H1 (cell line): ENCODE measurements at regions not wholly inside any gene's neighbourhood (a gene's known extent, or its start where the extent isn't known, plus 50 kb on each side); places are given as distances from the start of the nearest gene placed in this dataset.
A peak's percentile ranks its signal among the peaks of the same experiment; 100 is the strongest.

Experiments
- CTCF ChIA-PET: fragments of 300-600 bp; sonication (Branson Sonifier 250); formaldehyde crosslinking; loops from one replicate; lab custom pipeline; 2021; ENCODE audit not compliant: partially characterized antibody; lab: Charles Lee
- POLR2A ChIA-PET: fragments of 300-600 bp; sonication (Branson Sonifier 250); formaldehyde crosslinking; loops from one replicate; lab custom pipeline; 2021; ENCODE audit warnings: inconsistent platforms; ENCODE audit not compliant: partially characterized antibody; lab: Charles Lee
- DNase-seq, 2 experiments: peaks; one replicate each; pipeline versions ENCODE4 v3.0.0 to v3.0.0-alpha.2; 2010 to 2022; ENCODE audit warnings: low spot score in 2 of 2, low read depth in 1 of 2, mixed read lengths in 1 of 2
- FAIRE-seq: peaks from 2 replicates; lab custom pipeline; 2011; peaks lifted over from hg19 to GRCh38; lab: Jason Lieb, UNC
- H2AFZ ChIP-seq: 2 replicates; pipeline ENCODE4 v1.8.1; 2012; ENCODE audit warnings: low read length, inconsistent platforms
- H2AK5ac ChIP-seq: 2 replicates; pipeline ENCODE4 v1.6.1; 2013; ENCODE audit warnings: low read depth, low read length
- H2BK120ac ChIP-seq: replicated peaks from 2 replicates; pipeline ENCODE3; 2013; ENCODE audit warnings: low read depth, low read length, inconsistent platforms
- H2BK12ac ChIP-seq: 2 replicates; pipeline ENCODE4 v1.6.1; 2013; ENCODE audit warnings: low read depth, low read length
- H2BK15ac ChIP-seq: 2 replicates; pipeline ENCODE4 v1.6.1; 2013; ENCODE audit warnings: low read length
- H2BK20ac ChIP-seq: 2 replicates; pipeline ENCODE4 v1.6.1; 2013; ENCODE audit warnings: low read length
- H2BK5ac ChIP-seq: 2 replicates; pipeline ENCODE4 v1.6.1; 2013; ENCODE audit warnings: low read depth, low read length
- H3K14ac ChIP-seq: 2 replicates; pipeline ENCODE4 v1.6.1; 2013; ENCODE audit warnings: inconsistent platforms; ENCODE audit not compliant: insufficient read length
- H3K18ac ChIP-seq: 2 replicates; pipeline ENCODE4 v1.6.1; 2013; ENCODE audit warnings: low read length; ENCODE audit errors: extremely low read depth
- H3K23ac ChIP-seq: 2 replicates; pipeline ENCODE4 v1.6.1; 2013; ENCODE audit warnings: inconsistent platforms; ENCODE audit not compliant: insufficient read length
- H3K23me2 ChIP-seq: 2 replicates; pipeline ENCODE4 v1.6.1; 2013; ENCODE audit warnings: low read depth, low read length
- H3K27ac ChIP-seq: 2 replicates; pipeline ENCODE4 v1.6.1; 2011; ENCODE audit warnings: low read depth, low read length, inconsistent platforms
- H3K27me3 ChIP-seq, 4 experiments: replicated peaks in 1 of 4; 1 replicate in 1 of 4; 2 replicates in 3 of 4; pipeline versions ENCODE4 v1.6.1 to v1.8.1; 2011 to 2013; ENCODE audit warnings: low read length in 3 of 4, mild to moderate bottlenecking in 3 of 4, inconsistent platforms in 2 of 4, mixed read lengths in 2 of 4, moderate library complexity in 1 of 4; ENCODE audit not compliant: control insufficient read depth in 3 of 4, insufficient read depth in 3 of 4; ENCODE audit errors: extremely low read depth in 1 of 4
- H3K36me3 ChIP-seq, 4 experiments: 2 replicates each; pipeline versions ENCODE4 v1.6.1 to v1.8.1; 2011 to 2013; ENCODE audit warnings: mild to moderate bottlenecking in 4 of 4, low read length in 3 of 4, moderate library complexity in 2 of 4, control low read depth in 1 of 4, inconsistent platforms in 1 of 4; ENCODE audit not compliant: insufficient read depth in 4 of 4, control insufficient read depth in 2 of 4
- H3K4ac ChIP-seq: replicated peaks from 2 replicates; pipeline ENCODE3; 2013; ENCODE audit warnings: low read length, low read depth, mixed read lengths, inconsistent platforms; ENCODE audit not compliant: insufficient read length
- H3K4me1 ChIP-seq, 4 experiments: replicated peaks in 1 of 4; 1 replicate in 1 of 4; 2 replicates in 3 of 4; pipeline versions ENCODE4 v1.6.1 to v1.8.1; 2011 to 2013; ENCODE audit warnings: low read length in 3 of 4, inconsistent platforms in 2 of 4, mixed read lengths in 1 of 4; ENCODE audit not compliant: insufficient read depth in 4 of 4, control insufficient read depth in 3 of 4
- H3K4me2 ChIP-seq, 2 experiments: 2 replicates each; pipeline versions ENCODE4 v1.6.1 to v1.8.1; 2011 to 2013; ENCODE audit warnings: low read depth in 2 of 2, low read length in 2 of 2, control low read depth in 1 of 2, inconsistent platforms in 1 of 2, mild to moderate bottlenecking in 1 of 2; ENCODE audit not compliant: insufficient read depth in 1 of 2
- H3K4me3 ChIP-seq, 4 experiments: fragments of 200-600, 300-600 bp in 1 of 4; sonication (generic), shearing (Covaris generic), sonication (Bioruptor Twin) in 1 of 4; 2 replicates each; pipeline versions ENCODE4 v1.5.1 to v1.8.1; 2011 to 2016; ENCODE audit warnings: low read length in 4 of 4, low read depth in 3 of 4, control low read depth in 2 of 4, inconsistent platforms in 2 of 4, mild to moderate bottlenecking in 2 of 4, mixed read lengths in 1 of 4, moderate library complexity in 1 of 4; ENCODE audit not compliant: insufficient read depth in 2 of 4; ENCODE audit errors: extremely low read depth in 1 of 4
- H3K56ac ChIP-seq: replicated peaks from 2 replicates; pipeline ENCODE3; 2013; ENCODE audit warnings: low read depth, mild to moderate bottlenecking, mixed read lengths, low read length, inconsistent platforms; ENCODE audit not compliant: insufficient read length
- H3K79me1 ChIP-seq: 2 replicates; pipeline ENCODE4 v1.6.1; 2013; ENCODE audit warnings: low read depth, low read length, control low read depth
- H3K79me2 ChIP-seq, 2 experiments: 2 replicates each; pipeline versions ENCODE4 v1.6.1 to v1.8.1; 2012 to 2013; ENCODE audit warnings: low read length in 2 of 2, mild to moderate bottlenecking in 2 of 2, inconsistent platforms in 1 of 2; ENCODE audit not compliant: insufficient read depth in 2 of 2, control insufficient read depth in 1 of 2
- H3K9ac ChIP-seq, 4 experiments: replicated peaks in 1 of 4; 1 replicate in 1 of 4; 2 replicates in 3 of 4; pipeline versions ENCODE4 v1.6.1 to v1.8.1; 2011 to 2013; ENCODE audit warnings: low read depth in 3 of 4, low read length in 3 of 4, control low read depth in 2 of 4, mild to moderate bottlenecking in 2 of 4, moderate library complexity in 2 of 4, inconsistent platforms in 1 of 4; ENCODE audit errors: extremely low read depth in 1 of 4
- H3K9me3 ChIP-seq, 2 experiments: 2 replicates each; pipeline versions ENCODE4 v1.6.1 to v1.8.1; 2012 to 2013; ENCODE audit warnings: mild to moderate bottlenecking in 2 of 2, moderate library complexity in 2 of 2, control low read depth in 1 of 2, inconsistent platforms in 1 of 2, low read depth in 1 of 2, low read length in 1 of 2, mixed read lengths in 1 of 2; ENCODE audit not compliant: insufficient read depth in 2 of 2
- H4K20me1 ChIP-seq, 2 experiments: replicated peaks in 1 of 2; 2 replicates each; pipeline versions ENCODE3 to v1.8.1; 2011 to 2013; ENCODE audit warnings: inconsistent platforms in 2 of 2, low read length in 2 of 2, mild to moderate bottlenecking in 1 of 2; ENCODE audit not compliant: insufficient read depth in 2 of 2, control insufficient read depth in 1 of 2
- H4K5ac ChIP-seq: 2 replicates; pipeline ENCODE4 v1.6.1; 2013; ENCODE audit warnings: low read length, low read depth, mixed read lengths, inconsistent platforms; ENCODE audit not compliant: insufficient read length
- H4K8ac ChIP-seq: 2 replicates; pipeline ENCODE4 v1.8.0; 2013; ENCODE audit warnings: mild to moderate bottlenecking, moderate library complexity, low read length, inconsistent platforms; ENCODE audit not compliant: insufficient read depth; ENCODE audit errors: extremely low read depth
- H4K91ac ChIP-seq: replicated peaks from 2 replicates; pipeline ENCODE3; 2013; ENCODE audit warnings: low read length, mixed read lengths, inconsistent platforms; ENCODE audit not compliant: insufficient read length
- CEBPB ChIP-seq: IDR thresholded peaks from 2 replicates; pipeline ENCODE4 v1.6.1; 2012; ENCODE audit warnings: low read depth, low read length
- GTF2F1 ChIP-seq: IDR thresholded peaks from 2 replicates; pipeline ENCODE4 v1.6.1; 2012; ENCODE audit warnings: low read depth, low read length, improper control_type of control experiment, borderline replicate concordance
- WGBS, 2 experiments: shearing (Covaris generic) in 1 of 2; methylation state at CpG; one replicate each; pipeline versions ENCODE4 v1.1.6 to v1.1.7; 2013 to 2015; ENCODE audit warnings: low lambda C conversion rate in 2 of 2, mixed read lengths in 2 of 2, inconsistent platforms in 1 of 2, low coverage in 1 of 2, missing lambda C conversion rate in 1 of 2; ENCODE audit not compliant: insufficient replicate concordance in 2 of 2, insufficient coverage in 1 of 2, insufficient read length in 1 of 2; ENCODE audit errors: extremely low coverage in 1 of 2, missing lambda C conversion rate in 1 of 2; 5-methylcytosine and 5-hydroxymethylcytosine counted together

DNA sequence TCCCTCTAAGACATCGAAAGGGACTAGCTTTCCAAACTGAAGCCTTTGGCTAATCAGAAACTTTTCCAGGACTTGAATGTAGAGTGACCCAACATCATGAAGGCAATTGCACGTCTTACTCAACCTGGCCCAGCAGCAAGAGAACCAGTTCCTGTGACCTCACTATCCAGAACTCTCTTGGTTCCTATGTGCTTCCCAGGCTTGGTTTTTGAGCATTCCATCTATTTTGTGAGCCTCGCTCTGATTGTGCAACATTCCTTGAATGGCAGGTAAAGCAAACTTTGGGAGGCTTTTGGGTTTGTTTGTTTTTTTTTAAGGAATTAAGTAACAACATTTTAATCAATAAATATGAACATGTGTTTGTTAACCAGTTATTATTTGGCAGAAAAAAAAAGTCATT lies 183.6 kb upstream of the EGLN3 start:
- no peak for FAIRE-seq
- POLR2A ChIA-PET: no interaction called here

More for the DNA sequence above, 183.6 kb upstream of the EGLN3 start:
- no peak overlapping the region for H4K8ac ChIP-seq
- no peaks in the 10 kb centered on the region for H4K20me1 ChIP-seq
- H3K23me2 ChIP-seq: no peaks in the 10 kb centered on the region
- no peaks in the 10 kb centered on the region for H3K79me2 ChIP-seq
- H3K4me2 ChIP-seq: no peak overlapping the region
- no peak overlapping the region for H3K27ac ChIP-seq
- no peak overlapping the region for H3K14ac ChIP-seq
- no peak overlapping the region for H2BK120ac ChIP-seq
- no peak overlapping the region for H4K91ac ChIP-seq
- WGBS, 2 experiments: 90% methylated on average over 3 of the region's 3 CpGs; no CpG with 5 or more reads in 1 of the 2 experiments
- DNase-seq: no peak
- no peak overlapping the region for H3K56ac ChIP-seq
- no peak overlapping the region for H3K23ac ChIP-seq
- no peak overlapping the region for H3K4me3 ChIP-seq
- H2BK15ac ChIP-seq: no peak overlapping the region
- CTCF ChIA-PET: interaction anchor here (0.9 kb wide), 1 partner anchor 285 kb away, joined by 4 read pairs; no protein-coding TSS in a partner anchor
- H3K36me3 ChIP-seq: no peaks in the 10 kb centered on the region
- no peak overlapping the region for H3K18ac ChIP-seq
- peaks cover 0 to 2% (median 0%) of the 10 kb centered on the region in 4 experiments; a peak in 1 of 7 replicates for H3K4me1 ChIP-seq
- H4K5ac ChIP-seq: no peak overlapping the region
- H2BK5ac ChIP-seq: no peak overlapping the region
- no peaks in the 10 kb centered on the region for H3K27me3 ChIP-seq
- no peak overlapping the region for H2AFZ ChIP-seq
- no peaks in the 10 kb centered on the region for H3K79me1 ChIP-seq
- H2BK20ac ChIP-seq: no peak overlapping the region
- H2AK5ac ChIP-seq: no peak overlapping the region
- no peak overlapping the region for H3K4ac ChIP-seq
- no peaks in the 10 kb centered on the region for H3K9me3 ChIP-seq
- TF ChIP-seq CEBPB: peak; percentile 15; the same call in 1 of the 2 replicates
- TF ChIP-seq GTF2F1: no peak
- H2BK12ac ChIP-seq: no peak overlapping the region
- no peak overlapping the region for H3K9ac ChIP-seq
